Ishikawa (cell line): ENCODE measurements at regions not wholly inside any gene's neighbourhood (a gene's known extent, or its start where the extent isn't known, plus 50 kb on each side); places are given as distances from the start of the nearest gene placed in this dataset.

Experiments used
- CEBPB ChIP-seq: IDR thresholded peaks from 2 replicates; pipeline ENCODE4 v1.6.1; 2012
- EGR1 ChIP-seq: IDR thresholded peaks from 2 replicates; pipeline ENCODE4 v1.6.1; 2012
- NFIC ChIP-seq: IDR thresholded peaks from 2 replicates; pipeline ENCODE4 v1.6.1; 2012
- YY1 ChIP-seq: IDR thresholded peaks from 2 replicates; pipeline ENCODE4 v1.6.1; 2012; ENCODE audit warnings: low read depth
- TF ChIP-seq, protein P1 (sequence below): IDR thresholded peaks from 2 replicates; pipeline ENCODE4 v1.6.1; 2012

DNA sequence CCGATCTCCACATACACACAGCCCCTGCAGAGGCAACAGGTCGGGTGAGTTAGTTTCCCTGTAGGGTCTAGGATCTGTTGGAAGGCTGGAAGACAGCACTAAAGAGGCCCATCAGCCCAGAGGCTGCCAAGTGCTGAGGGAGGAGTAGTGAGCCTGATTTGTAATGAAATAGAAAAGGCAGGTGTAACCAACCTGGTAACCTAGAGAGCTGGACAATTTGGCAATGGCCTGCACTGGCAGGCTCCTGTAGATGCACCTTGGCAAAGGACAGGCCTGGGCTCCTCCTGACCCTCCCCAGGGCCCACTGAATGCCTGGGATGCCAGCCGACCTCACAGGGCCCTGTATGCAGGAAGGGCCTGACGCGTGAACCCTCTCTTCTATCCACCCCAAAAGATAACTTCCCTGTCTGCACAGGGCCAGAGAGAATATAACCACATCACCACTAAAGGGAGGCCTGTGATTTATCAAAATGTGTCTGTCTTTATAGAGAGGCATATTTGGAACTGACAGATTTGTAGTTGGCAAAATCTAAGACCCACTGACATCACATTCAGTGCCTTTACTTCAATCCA is 225.1 kb upstream of the CHRNA7 start:
- TF ChIP-seq, protein P1, sequence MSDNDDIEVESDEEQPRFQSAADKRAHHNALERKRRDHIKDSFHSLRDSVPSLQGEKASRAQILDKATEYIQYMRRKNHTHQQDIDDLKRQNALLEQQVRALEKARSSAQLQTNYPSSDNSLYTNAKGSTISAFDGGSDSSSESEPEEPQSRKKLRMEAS, result no peak
- TF ChIP-seq EGR1 (no peak), NFIC (no peak), YY1 (no peak), CEBPB (no peak)
